ENCODE measurements at regions not wholly inside any gene's neighbourhood (a gene's known extent, or its start where the extent isn't known, plus 50 kb on each side); places are given as distances from the start of the nearest gene placed in this dataset.
A peak's percentile ranks its signal among the peaks of the same experiment; 100 is the strongest.

- H3K4me3 ChIP-seq, result no peak overlapping the region
- no peak for TF ChIP-seq EZH2 (IDR thresholded peaks at IDR 0.05; ENCODE audit: low read depth)
- TF ChIP-seq, protein P1, sequence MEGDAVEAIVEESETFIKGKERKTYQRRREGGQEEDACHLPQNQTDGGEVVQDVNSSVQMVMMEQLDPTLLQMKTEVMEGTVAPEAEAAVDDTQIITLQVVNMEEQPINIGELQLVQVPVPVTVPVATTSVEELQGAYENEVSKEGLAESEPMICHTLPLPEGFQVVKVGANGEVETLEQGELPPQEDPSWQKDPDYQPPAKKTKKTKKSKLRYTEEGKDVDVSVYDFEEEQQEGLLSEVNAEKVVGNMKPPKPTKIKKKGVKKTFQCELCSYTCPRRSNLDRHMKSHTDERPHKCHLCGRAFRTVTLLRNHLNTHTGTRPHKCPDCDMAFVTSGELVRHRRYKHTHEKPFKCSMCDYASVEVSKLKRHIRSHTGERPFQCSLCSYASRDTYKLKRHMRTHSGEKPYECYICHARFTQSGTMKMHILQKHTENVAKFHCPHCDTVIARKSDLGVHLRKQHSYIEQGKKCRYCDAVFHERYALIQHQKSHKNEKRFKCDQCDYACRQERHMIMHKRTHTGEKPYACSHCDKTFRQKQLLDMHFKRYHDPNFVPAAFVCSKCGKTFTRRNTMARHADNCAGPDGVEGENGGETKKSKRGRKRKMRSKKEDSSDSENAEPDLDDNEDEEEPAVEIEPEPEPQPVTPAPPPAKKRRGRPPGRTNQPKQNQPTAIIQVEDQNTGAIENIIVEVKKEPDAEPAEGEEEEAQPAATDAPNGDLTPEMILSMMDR (conservative IDR thresholded peaks at IDR 0.05), result no peak
- no peaks in the 10 kb centered on the region for H3K9me3 ChIP-seq (ENCODE audit: insufficient read depth, low read depth)
- no peaks in the 10 kb centered on the region for H3K79me2 ChIP-seq (ENCODE audit: low read depth)
- H3K27me3 ChIP-seq (ENCODE audit: insufficient read depth, low read depth), result no peaks in the 10 kb centered on the region
- no TSS peak for BruUV-seq (replicated peaks)
- intact Hi-C loops (cut with micrococcal nuclease; ENCODE audit: unreplicated experiment), result no loop called here
- H3K27ac ChIP-seq, result no peak overlapping the region
- no peak overlapping the region for H3K4me2 ChIP-seq
- CTCF ChIA-PET, result no interaction called here
- H3K4me1 ChIP-seq (replicated peaks; ENCODE audit: insufficient read depth), result no peaks in the 10 kb centered on the region
- H2AFZ ChIP-seq, result no peak overlapping the region
- DNase-seq, result no peak
- H3K36me3 ChIP-seq (ENCODE audit: low read depth), result no peaks in the 10 kb centered on the region
- H3K9me2 ChIP-seq (ENCODE audit: insufficient read depth), result 0 out of 2 replicates have a peak, but pooled peaks cover 4% of the 10 kb centered on the region
- no peaks in the 10 kb centered on the region for H3F3A ChIP-seq (ENCODE audit: insufficient read depth, low read depth)
- POLR2A ChIA-PET (ENCODE audit: unreplicated experiment), result no interaction called here
- no peaks in the 10 kb centered on the region for H4K20me1 ChIP-seq (ENCODE audit: insufficient read depth)
Observed at GRCh38 chr1:214146523-214146922, 134.4 kb upstream of the SMYD2 start.

DNA sequence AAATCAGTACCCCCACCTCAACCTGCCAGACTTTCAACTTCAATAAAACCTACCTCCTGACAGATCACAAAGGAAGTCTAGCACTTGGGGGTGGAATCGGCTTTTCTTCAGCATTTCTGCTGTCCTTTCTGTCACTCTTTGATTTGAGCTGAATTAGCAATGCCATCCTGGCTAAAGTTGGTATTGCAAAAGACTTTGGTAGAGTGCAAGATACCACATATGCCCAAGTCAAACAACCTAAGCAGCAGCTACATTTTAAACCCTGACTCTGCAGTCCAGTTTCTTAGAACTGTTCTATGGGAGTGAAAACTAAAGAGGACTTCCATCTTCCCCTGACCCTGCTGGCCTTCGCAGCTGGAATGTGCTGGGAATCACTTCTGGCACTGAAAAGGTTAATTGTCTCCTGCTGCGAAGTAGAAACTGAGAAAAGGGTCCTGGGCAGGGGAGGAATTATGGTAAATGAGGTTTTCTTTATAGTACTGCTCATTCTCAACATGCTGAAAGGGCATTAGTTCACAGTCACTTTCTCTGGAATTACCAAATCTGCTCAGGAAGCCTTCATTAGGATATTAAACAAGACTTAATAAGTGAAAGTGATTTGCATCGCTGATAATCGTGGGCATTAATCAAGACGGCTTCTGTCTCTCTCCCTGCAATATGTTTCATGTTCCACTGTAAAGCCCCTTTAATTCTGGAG is 126.2 kb upstream of the SMYD2 start:
- intact Hi-C loops (cut with micrococcal nuclease; ENCODE audit: unreplicated experiment), result no loop called here
- peak in 1 of 2 experiments; percentile 10 for DNase-seq
- Histone ChIP-seq H3K4me2 (no peak overlapping the region), H3K27ac (no peak overlapping the region), H3K36me3 (ENCODE audit: low read depth) (no peaks in the 10 kb centered on the region), H3K4me1 (replicated peaks; ENCODE audit: insufficient read depth) (no peaks in the 10 kb centered on the region), H3K79me2 (ENCODE audit: low read depth) (no peaks in the 10 kb centered on the region), H3K9me2 (ENCODE audit: insufficient read depth) (0 out of 2 replicates have a peak, but pooled peaks cover 4% of the 10 kb centered on the region), H3K4me3 (no peak overlapping the region), H3F3A (ENCODE audit: insufficient read depth, low read depth) (no peaks in the 10 kb centered on the region), H2AFZ (no peak overlapping the region), H3K9me3 (ENCODE audit: insufficient read depth, low read depth) (no peaks in the 10 kb centered on the region), H3K27me3 (ENCODE audit: insufficient read depth, low read depth) (no peaks in the 10 kb centered on the region; the same call in 1 of the 2 replicates), H4K20me1 (ENCODE audit: insufficient read depth) (no peaks in the 10 kb centered on the region)
- TF ChIP-seq EZH2 (IDR thresholded peaks at IDR 0.05; ENCODE audit: low read depth), result no peak
- TF ChIP-seq, protein P1 (conservative IDR thresholded peaks at IDR 0.05), result no peak
- no TSS peak for BruUV-seq (replicated peaks)
- ChIA-PET POLR2A (ENCODE audit: unreplicated experiment) (no interaction called here), CTCF (no interaction called here)

DNA sequence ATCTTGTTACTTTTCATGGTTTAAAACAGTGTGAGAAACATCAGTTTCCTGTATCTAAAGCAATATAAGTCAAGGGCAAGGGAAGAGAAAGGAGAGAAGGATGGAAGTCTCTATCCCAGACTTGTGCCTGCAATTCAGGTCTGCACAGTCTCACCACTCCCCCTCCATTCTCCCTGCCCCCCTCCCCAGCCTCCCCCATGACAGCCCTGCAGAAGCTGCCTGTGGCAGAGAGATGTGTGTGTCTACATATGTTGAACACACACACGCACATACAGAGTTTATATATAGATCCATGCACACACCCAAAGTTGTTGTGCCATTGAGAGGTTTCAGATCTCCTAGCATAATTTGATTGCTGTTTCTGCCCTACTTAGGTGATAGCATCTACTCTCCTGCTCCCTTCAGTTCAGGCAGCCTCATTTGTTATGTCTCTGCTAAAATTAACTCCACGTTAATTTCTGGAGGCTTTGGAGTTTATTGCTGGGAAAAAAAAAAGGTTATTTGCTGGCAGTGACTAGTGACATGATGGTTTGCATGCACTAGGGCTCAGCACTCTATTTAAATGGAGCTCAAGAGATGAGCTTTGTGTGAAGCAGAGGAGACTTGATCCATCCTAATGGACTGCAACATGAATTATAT is 124.9 kb upstream of the SMYD2 start:
- no peaks in the 10 kb centered on the region; the same call in 1 of the 2 replicates for H3K27me3 ChIP-seq (ENCODE audit: insufficient read depth, low read depth)
- no peaks in the 10 kb centered on the region for H4K20me1 ChIP-seq (ENCODE audit: insufficient read depth)
- intact Hi-C loops (cut with micrococcal nuclease; ENCODE audit: unreplicated experiment), result no loop called here

More for the DNA sequence above, 124.9 kb upstream of the SMYD2 start:
- no TSS peak for BruUV-seq (replicated peaks)
- Histone ChIP-seq H3K9me3 (ENCODE audit: insufficient read depth, low read depth) (no peaks in the 10 kb centered on the region), H3K27ac (no peak overlapping the region), H3K4me3 (no peak overlapping the region), H3K9me2 (ENCODE audit: insufficient read depth) (no peaks in the 10 kb centered on the region), H3K36me3 (ENCODE audit: low read depth) (no peaks in the 10 kb centered on the region), H3K4me1 (replicated peaks; ENCODE audit: insufficient read depth) (no peaks in the 10 kb centered on the region), H3K79me2 (ENCODE audit: low read depth) (no peaks in the 10 kb centered on the region), H3F3A (ENCODE audit: insufficient read depth, low read depth) (no peaks in the 10 kb centered on the region), H2AFZ (no peak overlapping the region), H3K4me2 (no peak overlapping the region)
- no peak for DNase-seq
- TF ChIP-seq, protein P1 (conservative IDR thresholded peaks at IDR 0.05), result no peak
- TF ChIP-seq EZH2 (IDR thresholded peaks at IDR 0.05; ENCODE audit: low read depth), result no peak
- POLR2A ChIA-PET (ENCODE audit: unreplicated experiment), result no interaction called here
- CTCF ChIA-PET, result interaction anchor here (0.7 kb wide), 1 partner anchor 88 kb away, joined by 5 read pairs; no protein-coding TSS in a partner anchor
